ENCODE measurements at regions not wholly inside any gene's neighbourhood (a gene's known extent, or its start where the extent isn't known, plus 50 kb on each side); places are given as distances from the start of the nearest gene placed in this dataset.

DNA sequence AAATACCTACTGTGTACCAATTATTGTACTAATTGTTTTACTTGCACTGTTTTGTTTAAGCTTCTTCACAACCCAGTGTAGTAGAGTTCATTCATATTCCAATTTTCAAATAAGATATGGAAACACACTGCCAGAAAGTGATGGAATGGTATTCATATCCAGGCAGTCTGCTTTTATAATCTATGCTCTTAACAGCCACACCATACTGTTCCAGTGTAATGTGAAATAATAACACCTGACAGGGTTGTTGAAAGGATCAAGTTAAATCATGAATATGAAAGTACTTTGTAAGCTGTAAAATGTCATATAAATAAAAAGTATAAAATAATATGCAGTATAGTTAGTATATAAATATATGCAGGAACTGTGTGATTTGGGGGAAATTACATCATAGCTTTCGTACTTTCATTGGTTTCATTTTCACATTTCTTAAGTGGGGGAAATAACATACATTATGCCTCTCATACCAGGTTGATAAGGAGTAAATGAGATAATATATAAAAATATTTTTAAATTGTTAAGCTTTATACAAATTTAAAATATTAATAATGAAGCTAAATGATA lies 230.8 kb downstream of the TANC2 start:
- H3K4me2 ChIP-seq (ENCODE audit: insufficient read depth, insufficient read length, low read length): no peak overlapping the region
- H3K14ac ChIP-seq (ENCODE audit: insufficient read depth, low read length): no peak overlapping the region
- no CpG with 5 or more reads among the region's 1 CpG for WGBS (ENCODE audit: extremely low coverage, insufficient read length, low lambda C conversion rate)
- H2BK12ac ChIP-seq (ENCODE audit: insufficient read length, low read depth, low read length): no peak overlapping the region
- no peak overlapping the region for H3K23ac ChIP-seq (ENCODE audit: insufficient read length, low read depth, low read length)
- no peaks in the 10 kb centered on the region for H4K20me1 ChIP-seq (ENCODE audit: control insufficient read depth, insufficient read depth, insufficient read length)
- H4K5ac ChIP-seq (ENCODE audit: insufficient read length, low read depth, low read length): no peak overlapping the region
- no peaks in the 10 kb centered on the region for H3K9me3 ChIP-seq (ENCODE audit: control insufficient read depth, low read depth, low read length)
- H3K56ac ChIP-seq (ENCODE audit: insufficient read length, low read depth, low read length): no peak overlapping the region
- H3K79me2 ChIP-seq (ENCODE audit: insufficient read depth, low read length): no peaks in the 10 kb centered on the region
- H3K27ac ChIP-seq (ENCODE audit: insufficient read length, low read depth, low read length): no peak overlapping the region
- no peak overlapping the region for H2AFZ ChIP-seq (ENCODE audit: low read length)
- no peaks in the 10 kb centered on the region for H3K36me3 Mint-ChIP-seq (ENCODE audit: insufficient read depth in 1 of 3, low read depth in 3 of 3)
- no peak overlapping the region for H3K9ac ChIP-seq (ENCODE audit: extremely low read depth, insufficient read length, low read length)
- no peaks in the 10 kb centered on the region for H3K79me1 ChIP-seq (ENCODE audit: insufficient read depth, low read depth, low read length, poor library complexity, severe bottlenecking)
- no peak overlapping the region for H4K8ac ChIP-seq (replicated peaks; ENCODE audit: insufficient read length, low read depth, low read length)
- no peak overlapping the region for H2BK120ac ChIP-seq (ENCODE audit: low read depth, low read length, poor library complexity, severe bottlenecking)
- H3K27me3 ChIP-seq (ENCODE audit: insufficient read depth, low read length): no peaks in the 10 kb centered on the region
- H3K18ac ChIP-seq (ENCODE audit: insufficient read length, low read depth, low read length): no peak overlapping the region
- H2BK15ac ChIP-seq (ENCODE audit: low read depth, low read length): no peak overlapping the region
- H2BK20ac ChIP-seq (ENCODE audit: low read depth, low read length, poor library complexity, severe bottlenecking): no peak overlapping the region
- no peaks in the 10 kb centered on the region for H3K9me3 Mint-ChIP-seq
- H3K4me1 ChIP-seq (ENCODE audit: insufficient read depth, low read length): no peaks in the 10 kb centered on the region
- H3K23me2 ChIP-seq (ENCODE audit: insufficient read length, low read depth, low read length, poor library complexity, severe bottlenecking): no peaks in the 10 kb centered on the region
- H3K27me3 Mint-ChIP-seq (ENCODE audit: low read depth): no peaks in the 10 kb centered on the region
- no peak overlapping the region for H2BK5ac ChIP-seq (ENCODE audit: insufficient read length, low read length)
- no peak overlapping the region for H3K4ac ChIP-seq (ENCODE audit: low read depth, low read length)
- no peak for DNase-seq
- no peak overlapping the region for H3K4me3 Mint-ChIP-seq
- no peaks in the 10 kb centered on the region for H3K4me1 Mint-ChIP-seq
- no peak overlapping the region for H3K27ac Mint-ChIP-seq
- H2AK5ac ChIP-seq (ENCODE audit: insufficient read length, low read length): no peak overlapping the region
- TF ChIP-seq, protein P1, sequence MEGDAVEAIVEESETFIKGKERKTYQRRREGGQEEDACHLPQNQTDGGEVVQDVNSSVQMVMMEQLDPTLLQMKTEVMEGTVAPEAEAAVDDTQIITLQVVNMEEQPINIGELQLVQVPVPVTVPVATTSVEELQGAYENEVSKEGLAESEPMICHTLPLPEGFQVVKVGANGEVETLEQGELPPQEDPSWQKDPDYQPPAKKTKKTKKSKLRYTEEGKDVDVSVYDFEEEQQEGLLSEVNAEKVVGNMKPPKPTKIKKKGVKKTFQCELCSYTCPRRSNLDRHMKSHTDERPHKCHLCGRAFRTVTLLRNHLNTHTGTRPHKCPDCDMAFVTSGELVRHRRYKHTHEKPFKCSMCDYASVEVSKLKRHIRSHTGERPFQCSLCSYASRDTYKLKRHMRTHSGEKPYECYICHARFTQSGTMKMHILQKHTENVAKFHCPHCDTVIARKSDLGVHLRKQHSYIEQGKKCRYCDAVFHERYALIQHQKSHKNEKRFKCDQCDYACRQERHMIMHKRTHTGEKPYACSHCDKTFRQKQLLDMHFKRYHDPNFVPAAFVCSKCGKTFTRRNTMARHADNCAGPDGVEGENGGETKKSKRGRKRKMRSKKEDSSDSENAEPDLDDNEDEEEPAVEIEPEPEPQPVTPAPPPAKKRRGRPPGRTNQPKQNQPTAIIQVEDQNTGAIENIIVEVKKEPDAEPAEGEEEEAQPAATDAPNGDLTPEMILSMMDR (conservative IDR thresholded peaks at IDR 0.05): no peak
- no peak overlapping the region for H4K91ac ChIP-seq (ENCODE audit: insufficient read length, low read depth, low read length)
- H3T11ph ChIP-seq (ENCODE audit: low read length): no peak overlapping the region
